HCT116 (cell line): ENCODE measurements at regions not wholly inside any gene's neighbourhood (a gene's known extent, or its start where the extent isn't known, plus 50 kb on each side); places are given as distances from the start of the nearest gene placed in this dataset.

ENCODE experiments used
- ATAC-seq: fragments of 200-7000 bp; cut with Tn5 transposase; 2 replicates; pipeline ENCODE4 v1.9.1; 2020; ENCODE audit warnings: mild to moderate bottlenecking, moderate library complexity
- BruUV-seq: library from RNA; stranded (reverse); fragments of 400-500 nt; replicated peaks from 2 replicates; lab custom pipeline; 2021; lab: Mats Ljungman, UMichigan
- CTCF ChIA-PET: fragments of 300-600 bp; sonication (Branson Sonifier 250); formaldehyde crosslinking; loops from one replicate; lab custom pipeline; 2021; ENCODE audit warnings: antibody characterized with exemption; lab: Charles Lee
- POLR2A ChIA-PET: fragments of 300-600, 350-600 bp; sonication (Branson Sonifier 250); formaldehyde crosslinking; loops from one replicate; lab custom pipeline; 2021; ENCODE audit warnings: antibody characterized with exemption; lab: Charles Lee
- RAD21 ChIA-PET, 2 experiments: fragments of 300-600 bp; sonication (Branson Sonifier 250); formaldehyde crosslinking; loops; one replicate each; lab custom pipeline; 2023; ENCODE audit warnings: low total read pairs in 2 of 2; ENCODE audit not compliant: uncharacterized antibody in 2 of 2, unreplicated experiment in 2 of 2, low non-redundant PET in 1 of 2; lab: Charles Lee
- DNase-seq: peaks from one replicate; pipeline ENCODE4 v3.0.0-alpha.2; 2010; ENCODE audit warnings: low read depth, low spot score
- H2AFZ ChIP-seq: fragments of 200-600 bp; shearing (Covaris generic), sonication (generic); 2 replicates; pipeline ENCODE4 v1.6.1; 2017; ENCODE audit warnings: low read depth, mixed run types, mixed read lengths, antibody characterized with exemption, low read length; ENCODE audit not compliant: poor library complexity, severe bottlenecking
- H3K27ac ChIP-seq: 2 replicates; pipeline ENCODE4 v1.5.1; 2012; ENCODE audit warnings: low read depth, low read length
- H3K27me3 ChIP-seq: fragments of 200-600 bp; sonication (generic); 2 replicates; pipeline ENCODE4 v1.6.1; 2016; ENCODE audit warnings: mixed run types, low read length, mixed read lengths; ENCODE audit not compliant: insufficient read depth
- H3K36me3 ChIP-seq, 2 experiments: fragments of 200-500 bp in 1 of 2; fragments of 200-600 bp in 1 of 2; sonication (Bioruptor generic) in 1 of 2; sonication (generic) in 1 of 2; 2 replicates each; pipeline versions ENCODE4 v1.5.1 to v1.6.1; 2014 to 2016; ENCODE audit warnings: low read length in 2 of 2, inconsistent platforms in 1 of 2, mixed read lengths in 1 of 2, mixed run types in 1 of 2; ENCODE audit not compliant: insufficient read depth in 2 of 2, control insufficient read depth in 1 of 2
- H3K4me1 ChIP-seq, 2 experiments: fragments of 200-600 bp in 1 of 2; sonication (generic) in 1 of 2; 2 replicates each; pipeline versions ENCODE4 v1.5.1 to v1.6.1; 2012 to 2017; ENCODE audit warnings: low read length in 2 of 2, inconsistent platforms in 1 of 2, mild to moderate bottlenecking in 1 of 2, mixed read lengths in 1 of 2, mixed run types in 1 of 2, moderate library complexity in 1 of 2; ENCODE audit not compliant: insufficient read depth in 2 of 2, control insufficient read depth in 1 of 2
- H3K4me2 ChIP-seq: fragments of 200-600 bp; sonication (generic); 2 replicates; pipeline ENCODE4 v1.6.1; 2017; ENCODE audit warnings: mixed run types, low read length, mixed read lengths
- H3K4me3 ChIP-seq, 2 experiments: fragments of 200-600 bp in 1 of 2; sonication (generic) in 1 of 2; replicated peaks in 1 of 2; 2 replicates each; pipeline ENCODE4 v1.5.1; 2011 to 2016; ENCODE audit warnings: low read length in 2 of 2, control low read depth in 1 of 2, low read depth in 1 of 2, mild to moderate bottlenecking in 1 of 2, mixed read lengths in 1 of 2, mixed run types in 1 of 2
- H3K79me2 ChIP-seq: fragments of 200-600 bp; sonication (generic); 2 replicates; pipeline ENCODE4 v1.6.1; 2017; ENCODE audit warnings: mild to moderate bottlenecking, mixed run types, low read length, moderate library complexity, mixed read lengths; ENCODE audit not compliant: insufficient read depth
- H3K9ac ChIP-seq: fragments of 200-600 bp; sonication (generic); 2 replicates; pipeline ENCODE4 v1.6.1; 2016; ENCODE audit warnings: low read length, mixed read lengths
- H3K9me2 ChIP-seq: fragments of 200-600 bp; sonication (generic), shearing (Covaris generic); 2 replicates; pipeline ENCODE4 v1.6.1; 2017; ENCODE audit warnings: mixed run types, mild to moderate bottlenecking, moderate library complexity; ENCODE audit not compliant: insufficient read depth
- H3K9me3 ChIP-seq, 2 experiments: fragments of 200-500 bp in 1 of 2; fragments of 200-600 bp in 1 of 2; sonication (Bioruptor generic) in 1 of 2; sonication (generic) in 1 of 2; 2 replicates each; pipeline ENCODE4 v1.6.1; 2014 to 2017; ENCODE audit warnings: low read length in 2 of 2, mixed read lengths in 2 of 2, inconsistent platforms in 1 of 2, low read depth in 1 of 2, mild to moderate bottlenecking in 1 of 2, mixed run types in 1 of 2, moderate library complexity in 1 of 2; ENCODE audit not compliant: control insufficient read depth in 1 of 2, insufficient read depth in 1 of 2
- H4K20me1 ChIP-seq: fragments of 200-600 bp; sonication (generic), shearing (Covaris generic); 2 replicates; pipeline ENCODE4 v1.6.1; 2017; ENCODE audit warnings: mixed run types, mild to moderate bottlenecking, moderate library complexity; ENCODE audit not compliant: insufficient read depth
- ELF1 ChIP-seq: IDR thresholded peaks from 2 replicates; pipeline ENCODE4 v1.6.1; 2012; ENCODE audit warnings: low read depth, borderline replicate concordance
- EZH2phosphoT487 ChIP-seq: fragments of 200-600 bp; IDR thresholded peaks from 2 replicates; pipeline ENCODE4 v1.6.1; 2018; ENCODE audit warnings: antibody characterized with exemption, borderline replicate concordance
- JUND ChIP-seq: IDR thresholded peaks from 2 replicates; pipeline ENCODE4 v1.6.1; 2012
- POLR2AphosphoS5 ChIP-seq: IDR thresholded peaks from 2 replicates; pipeline ENCODE4 v1.6.1; 2011; ENCODE audit warnings: mild to moderate bottlenecking, low read depth, low read length, moderate library complexity
- SIN3A ChIP-seq: IDR thresholded peaks from 2 replicates; pipeline ENCODE4 v1.6.1; 2012; ENCODE audit warnings: low read depth
- SRF ChIP-seq: IDR thresholded peaks from 2 replicates; pipeline ENCODE4 v1.6.1; 2012; ENCODE audit warnings: low read depth
- ZFX ChIP-seq: fragments of 450-650 bp; IDR thresholded peaks from 2 replicates; pipeline ENCODE4 v1.6.1; 2017
- intact Hi-C: fragments of 100-400 bp; cut with micrococcal nuclease; formaldehyde crosslinking; loops from 2 replicates; pipeline ENCODE4 v1.10.0; 2022
- TF ChIP-seq, protein P1 (sequence below): IDR thresholded peaks from 2 replicates; pipeline ENCODE4 v1.6.1; 2012; ENCODE audit warnings: low read depth

DNA sequence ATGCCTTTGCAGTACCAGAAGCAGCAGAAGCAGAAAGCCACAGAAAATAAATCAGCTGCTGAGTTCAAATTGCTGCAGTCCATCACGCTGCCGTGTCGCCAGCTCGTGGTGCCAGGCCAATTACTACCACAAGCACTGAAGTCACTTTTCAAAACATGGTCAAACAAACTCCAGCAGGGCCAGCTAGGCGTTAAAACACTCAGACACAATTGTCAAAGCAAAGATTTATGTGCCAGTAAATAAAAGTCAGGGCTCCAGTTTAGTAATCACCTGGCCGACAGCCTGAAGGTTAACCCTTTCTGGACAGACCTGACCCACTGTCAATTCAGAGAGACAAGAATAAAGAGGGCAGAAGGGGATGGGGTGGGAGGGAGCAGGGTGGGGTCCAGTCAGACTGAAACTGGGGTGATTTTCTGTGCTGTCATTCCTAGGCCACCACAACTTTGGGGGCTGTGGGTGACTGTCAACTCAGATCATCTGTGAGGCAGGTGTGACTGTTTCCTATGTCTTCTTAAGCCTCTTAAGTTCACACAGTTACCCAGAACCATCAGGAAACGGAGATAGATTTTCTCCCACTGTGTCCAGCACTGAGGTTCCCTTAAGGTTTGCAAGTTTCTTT lies 109.8 kb upstream of the FUT8 start:
- no peak for ATAC-seq
- H3K4me1 ChIP-seq = peaks cover 0 to 8% of the 10 kb centered on the region in 2 experiments; a peak in 1 of 4 replicates
- POLR2A ChIA-PET = no interaction called here

More for the DNA sequence above, 109.8 kb upstream of the FUT8 start:
- ChIA-PET CTCF (no interaction called here), RAD21 (no interaction called here)
- no peaks in the 10 kb centered on the region for H3K9me2 ChIP-seq
- H3K4me2 ChIP-seq = no peak overlapping the region
- no peaks in the 10 kb centered on the region for H3K9me3 ChIP-seq
- intact Hi-C loops = no loop called here
- no peaks in the 10 kb centered on the region for H3K36me3 ChIP-seq
- no peak overlapping the region for H3K9ac ChIP-seq
- no peaks in the 10 kb centered on the region for H4K20me1 ChIP-seq
- no peak for DNase-seq
- H3K4me3 ChIP-seq = no peak overlapping the region
- H2AFZ ChIP-seq = no peak overlapping the region
- no TSS peak for BruUV-seq
- H3K27ac ChIP-seq = no peak overlapping the region
- H3K79me2 ChIP-seq = no peaks in the 10 kb centered on the region
- no peaks in the 10 kb centered on the region for H3K27me3 ChIP-seq
- TF ChIP-seq ELF1 = no peak
- TF ChIP-seq EZH2phosphoT487 = no peak
- TF ChIP-seq SIN3A = no peak
- no peak for TF ChIP-seq SRF
- no peak for TF ChIP-seq JUND
- TF ChIP-seq, protein P1, sequence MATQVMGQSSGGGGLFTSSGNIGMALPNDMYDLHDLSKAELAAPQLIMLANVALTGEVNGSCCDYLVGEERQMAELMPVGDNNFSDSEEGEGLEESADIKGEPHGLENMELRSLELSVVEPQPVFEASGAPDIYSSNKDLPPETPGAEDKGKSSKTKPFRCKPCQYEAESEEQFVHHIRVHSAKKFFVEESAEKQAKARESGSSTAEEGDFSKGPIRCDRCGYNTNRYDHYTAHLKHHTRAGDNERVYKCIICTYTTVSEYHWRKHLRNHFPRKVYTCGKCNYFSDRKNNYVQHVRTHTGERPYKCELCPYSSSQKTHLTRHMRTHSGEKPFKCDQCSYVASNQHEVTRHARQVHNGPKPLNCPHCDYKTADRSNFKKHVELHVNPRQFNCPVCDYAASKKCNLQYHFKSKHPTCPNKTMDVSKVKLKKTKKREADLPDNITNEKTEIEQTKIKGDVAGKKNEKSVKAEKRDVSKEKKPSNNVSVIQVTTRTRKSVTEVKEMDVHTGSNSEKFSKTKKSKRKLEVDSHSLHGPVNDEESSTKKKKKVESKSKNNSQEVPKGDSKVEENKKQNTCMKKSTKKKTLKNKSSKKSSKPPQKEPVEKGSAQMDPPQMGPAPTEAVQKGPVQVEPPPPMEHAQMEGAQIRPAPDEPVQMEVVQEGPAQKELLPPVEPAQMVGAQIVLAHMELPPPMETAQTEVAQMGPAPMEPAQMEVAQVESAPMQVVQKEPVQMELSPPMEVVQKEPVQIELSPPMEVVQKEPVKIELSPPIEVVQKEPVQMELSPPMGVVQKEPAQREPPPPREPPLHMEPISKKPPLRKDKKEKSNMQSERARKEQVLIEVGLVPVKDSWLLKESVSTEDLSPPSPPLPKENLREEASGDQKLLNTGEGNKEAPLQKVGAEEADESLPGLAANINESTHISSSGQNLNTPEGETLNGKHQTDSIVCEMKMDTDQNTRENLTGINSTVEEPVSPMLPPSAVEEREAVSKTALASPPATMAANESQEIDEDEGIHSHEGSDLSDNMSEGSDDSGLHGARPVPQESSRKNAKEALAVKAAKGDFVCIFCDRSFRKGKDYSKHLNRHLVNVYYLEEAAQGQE = no peak
- TF ChIP-seq POLR2AphosphoS5 = no peak
- no peak for TF ChIP-seq ZFX
